Cardiac septum (tissue), 1 donor: ENCODE measurements at regions not wholly inside any gene's neighbourhood (a gene's known extent, or its start where the extent isn't known, plus 50 kb on each side); places are given as distances from the start of the nearest gene placed in this dataset.

ENCODE experiments used
- DNase-seq: peaks from one replicate; pipeline ENCODE4 v3.0.0-alpha.2; 2020; ENCODE audit warnings: low spot score
- intact Hi-C: fragments of 100-400 bp; cut with DNase I; formaldehyde crosslinking; loops from one replicate; pipeline ENCODE4 v1.14.0; 2022
- donor health status: DM: no; HTN: no; CAD: no.

DNA sequence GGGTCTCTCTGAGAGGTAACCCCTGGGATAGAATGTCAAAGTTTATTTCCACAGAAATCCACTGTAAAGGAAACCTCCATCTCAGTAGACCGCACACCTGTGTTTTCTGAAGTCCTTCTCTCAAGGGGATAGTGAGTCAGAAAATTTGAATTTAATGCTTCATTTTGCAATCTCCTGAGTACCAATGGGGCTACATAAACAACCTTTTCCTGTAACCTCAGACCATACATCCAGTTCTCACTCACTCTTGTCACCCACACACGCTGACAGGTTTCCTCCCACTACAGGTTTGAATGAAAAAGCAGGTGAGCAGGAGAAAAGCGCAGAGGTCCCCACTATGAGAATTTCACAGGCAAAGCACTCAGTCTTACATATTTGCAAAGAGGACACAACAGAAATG is 165.3 kb upstream of the MCTP2 start:
- no peak for DNase-seq
- intact Hi-C loops, result no loop called here

DNA sequence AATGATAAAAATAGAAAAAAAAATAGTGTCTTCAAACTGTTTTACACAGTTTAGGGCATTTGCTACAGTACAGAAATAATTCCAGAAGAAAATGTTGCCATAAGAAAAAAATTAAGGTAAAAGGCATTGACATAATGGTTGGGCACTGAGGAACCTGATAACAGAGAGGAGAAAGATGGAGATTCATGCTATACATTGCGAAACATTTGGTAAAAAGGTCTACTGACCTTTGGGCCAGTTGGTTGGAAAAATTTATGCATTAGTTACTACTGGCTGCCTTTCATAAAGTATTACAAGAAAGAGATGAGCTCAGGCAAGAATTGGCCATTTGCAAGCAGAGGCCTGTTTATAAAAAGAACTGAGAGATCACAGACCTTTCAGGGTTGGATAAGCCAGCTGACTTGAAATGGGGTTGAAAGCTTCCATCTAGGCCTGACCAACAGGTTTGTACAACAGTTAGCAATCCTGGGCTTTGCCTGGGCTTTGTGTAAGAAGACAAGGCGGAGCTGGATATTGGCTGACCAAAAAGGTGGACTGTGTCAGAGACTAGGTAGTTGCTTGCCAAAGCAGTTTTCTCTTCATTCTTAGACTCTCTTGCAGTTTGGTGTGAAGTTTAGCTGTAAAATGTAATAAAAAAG is 166.6 kb upstream of the MCTP2 start:
- intact Hi-C loops, result no loop called here
- DNase-seq, result no peak

DNA sequence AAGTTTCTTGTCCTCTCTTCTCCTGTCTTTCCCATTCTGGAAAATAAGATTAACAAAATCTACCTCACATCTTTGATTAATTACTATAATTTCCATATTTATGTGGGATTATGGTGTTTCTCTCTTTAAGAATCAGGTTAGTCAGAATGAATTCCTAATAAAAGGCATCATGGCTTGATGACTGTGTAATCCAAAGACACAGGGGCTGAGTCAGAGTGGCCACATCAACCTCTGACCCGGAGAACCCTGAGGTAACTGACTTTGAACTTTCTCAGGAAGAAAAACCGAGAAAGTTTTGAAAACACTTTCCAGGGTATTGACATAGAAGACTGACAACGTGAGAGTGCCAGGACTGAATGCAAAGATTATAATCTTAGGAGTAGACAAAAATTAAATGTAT is 170.3 kb upstream of the MCTP2 start:
- DNase-seq, result no peak

DNA sequence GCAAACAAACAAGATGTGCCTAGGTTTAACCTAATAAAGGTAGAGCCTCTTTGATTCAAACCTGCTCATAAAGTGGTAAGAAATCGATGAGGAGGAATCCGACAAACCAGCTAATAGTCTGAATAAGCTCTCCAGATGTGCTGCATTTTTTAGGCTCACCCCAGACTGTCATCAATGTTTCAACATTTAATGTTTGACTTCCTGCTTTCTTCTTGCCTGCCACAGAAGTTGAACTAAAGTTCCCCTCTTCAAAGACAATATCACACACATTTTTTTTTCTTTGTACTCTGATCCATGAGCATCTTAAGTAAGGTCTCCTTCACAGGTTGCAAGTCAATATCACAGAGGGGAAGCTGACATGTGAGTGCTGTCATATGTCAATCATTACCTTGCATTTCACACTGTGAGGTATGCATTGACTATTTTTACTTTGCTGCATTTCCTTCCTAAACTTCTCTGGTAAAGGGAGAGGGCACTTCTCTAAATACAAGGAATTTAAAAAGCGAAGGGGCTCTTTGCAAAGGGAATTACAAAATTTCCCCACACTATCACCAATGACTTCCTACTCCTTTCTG is 172.3 kb upstream of the MCTP2 start:
- intact Hi-C loops, result no loop called here
- DNase-seq, result no peak

More for the DNA sequence above, 170.3 kb upstream of the MCTP2 start:
- intact Hi-C loops, result no loop called here

DNA sequence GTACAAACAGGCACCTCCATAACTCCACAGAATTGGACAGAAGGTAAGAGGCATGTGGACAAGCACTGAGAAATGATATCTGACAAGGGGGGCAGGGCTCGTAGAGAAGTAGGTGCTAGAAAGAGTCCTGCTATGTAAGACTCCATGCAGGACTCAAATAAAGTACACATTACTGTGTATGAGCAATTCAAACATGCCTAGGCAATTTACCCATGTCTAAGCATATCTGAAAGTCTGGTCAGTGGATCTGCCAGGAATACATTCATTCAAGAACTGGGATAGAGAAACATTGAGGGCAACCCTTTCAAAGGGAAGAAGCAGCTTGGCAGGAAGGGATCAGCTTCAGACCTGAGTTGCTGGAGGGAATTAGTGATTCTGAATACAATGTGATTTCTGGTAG is 174.1 kb upstream of the MCTP2 start:
- intact Hi-C loops, result no loop called here
- no peak for DNase-seq

DNA sequence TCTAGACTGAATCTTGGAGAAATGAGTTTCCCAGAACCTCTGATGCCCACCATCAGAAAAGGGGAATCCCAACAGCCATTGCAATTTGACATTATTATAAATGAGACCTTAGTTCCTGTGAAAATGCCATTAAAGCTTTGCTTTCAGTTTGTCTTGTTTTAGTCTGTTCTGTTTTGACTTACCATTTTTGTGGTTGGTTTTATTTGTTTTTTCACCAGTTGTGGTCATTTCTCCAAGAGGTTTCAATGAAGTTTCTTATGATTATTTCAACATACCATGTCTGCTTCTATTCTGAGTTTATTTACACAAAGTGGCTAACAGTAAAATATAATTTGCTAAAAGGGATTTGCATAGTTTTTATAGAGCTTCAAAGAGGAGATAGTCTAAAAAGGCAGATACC is 175.0 kb upstream of the MCTP2 start:
- intact Hi-C loops, result no loop called here
- DNase-seq, result no peak

DNA sequence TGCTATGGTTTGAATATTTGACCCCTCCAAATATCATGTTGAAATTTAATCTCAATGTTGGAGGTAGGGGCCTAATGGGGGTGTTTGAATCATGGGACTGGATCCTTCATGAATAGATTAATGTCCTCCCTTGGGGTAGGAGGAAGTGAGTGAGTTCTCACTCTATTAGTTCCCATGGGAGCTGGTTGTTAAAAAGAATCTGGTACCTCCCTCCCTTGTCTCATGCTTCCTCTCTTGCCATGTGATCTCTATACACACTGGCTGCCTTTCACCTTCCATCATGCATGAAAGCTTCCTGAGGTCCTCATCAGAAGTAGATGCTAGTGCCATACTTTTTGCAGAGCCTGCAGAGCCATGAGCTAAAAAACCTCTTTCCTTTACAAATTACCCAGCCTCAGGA is 177.7 kb upstream of the MCTP2 start:
- intact Hi-C loops, result no loop called here
- DNase-seq, result no peak

DNA sequence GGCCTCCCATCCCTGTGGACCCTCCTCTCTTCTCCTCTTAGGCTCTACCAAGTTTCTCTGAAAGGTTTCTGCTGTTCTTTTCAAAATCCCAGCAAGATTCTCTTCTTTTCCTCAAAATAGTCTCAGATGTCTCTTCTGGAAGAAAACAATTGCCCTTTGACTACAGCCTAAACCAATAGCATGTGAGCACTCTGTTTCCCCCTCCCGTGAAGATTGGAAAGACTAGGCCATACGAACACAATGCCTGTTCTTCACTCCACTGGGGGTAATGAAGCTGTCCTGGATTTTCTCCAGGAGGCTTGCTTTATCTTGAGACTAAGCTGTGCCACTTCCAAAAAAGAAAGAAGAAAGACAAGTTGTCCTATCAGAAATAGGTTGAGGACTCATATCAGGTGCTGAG is 178.7 kb upstream of the MCTP2 start:
- intact Hi-C loops, result no loop called here
- no peak for DNase-seq

DNA sequence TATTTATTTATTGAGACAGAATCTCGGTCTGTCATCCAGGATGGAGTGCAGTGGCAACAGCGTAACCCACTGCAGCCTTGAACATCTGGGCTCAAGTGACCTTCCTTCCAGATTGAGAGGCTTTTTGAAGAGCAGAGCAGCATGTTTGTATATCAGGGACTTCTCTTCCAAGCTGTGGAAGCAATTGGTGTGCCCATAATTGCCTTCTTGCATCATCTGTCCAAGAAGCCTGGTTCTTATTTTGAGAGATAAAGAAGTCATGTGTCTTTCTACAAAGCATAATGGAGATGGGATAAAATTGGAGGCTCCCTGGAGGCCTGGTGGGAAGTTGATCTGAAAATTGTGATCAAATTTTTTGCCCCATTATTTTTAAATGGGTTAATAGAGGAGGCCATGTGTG is 183.8 kb upstream of the MCTP2 start:
- intact Hi-C loops, result no loop called here
- DNase-seq, result no peak

DNA sequence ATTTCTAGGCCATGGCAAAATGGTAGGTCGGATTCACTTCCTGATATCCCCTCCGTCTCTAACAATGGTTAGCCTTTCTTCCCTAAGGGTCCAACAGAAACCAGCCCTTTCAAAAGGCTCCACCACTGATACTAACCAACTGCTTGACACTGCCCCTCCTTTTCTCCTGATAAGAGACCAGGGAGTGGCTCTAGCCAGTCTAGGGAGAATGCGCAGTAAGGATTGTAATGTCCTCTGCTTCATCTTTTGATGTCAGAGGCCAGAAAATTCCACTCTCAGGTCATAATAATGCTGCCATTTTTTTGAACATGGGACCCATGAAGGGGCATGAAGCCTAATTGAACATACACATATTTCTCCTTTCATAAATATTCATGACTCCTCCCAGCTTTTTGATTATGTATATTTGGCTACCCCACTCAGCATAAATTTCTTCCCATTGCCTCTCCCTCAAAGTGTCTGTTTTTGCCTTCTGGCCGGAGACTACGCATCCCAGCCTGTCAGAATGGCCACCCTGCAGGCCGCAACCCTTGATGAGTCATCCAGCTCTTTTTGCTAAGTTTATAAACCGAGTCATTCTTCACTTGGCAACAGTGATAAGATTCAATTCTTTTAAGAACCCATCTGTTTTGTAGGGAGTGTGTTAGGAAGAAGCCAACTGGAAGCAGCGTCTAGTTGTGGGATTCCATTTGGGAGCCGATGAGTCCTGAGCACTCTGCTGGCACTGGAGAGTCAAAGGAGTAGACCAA is 189.0 kb upstream of the MCTP2 start:
- no peak for DNase-seq
- intact Hi-C loops, result no loop called here

DNA sequence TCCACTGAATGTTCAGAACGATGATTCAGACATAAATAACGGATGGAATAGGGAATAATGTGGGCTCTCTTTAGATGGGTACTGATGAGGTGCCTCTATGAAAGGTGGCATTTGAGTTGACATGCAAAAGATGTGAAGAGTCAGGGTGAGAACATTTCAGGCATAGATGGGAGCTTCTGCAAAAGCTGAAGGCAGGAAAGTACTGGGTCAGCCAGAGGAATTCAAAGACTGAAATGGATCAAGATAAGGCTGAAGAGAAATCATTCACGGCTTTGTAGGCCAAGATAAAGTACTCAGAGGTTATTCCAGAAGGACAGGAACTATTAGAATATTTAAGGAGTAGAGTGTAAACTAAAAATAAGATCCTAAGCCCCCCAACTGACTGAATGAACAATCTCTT is 189.6 kb upstream of the MCTP2 start:
- no peak for DNase-seq
- intact Hi-C loops, result no loop called here

DNA sequence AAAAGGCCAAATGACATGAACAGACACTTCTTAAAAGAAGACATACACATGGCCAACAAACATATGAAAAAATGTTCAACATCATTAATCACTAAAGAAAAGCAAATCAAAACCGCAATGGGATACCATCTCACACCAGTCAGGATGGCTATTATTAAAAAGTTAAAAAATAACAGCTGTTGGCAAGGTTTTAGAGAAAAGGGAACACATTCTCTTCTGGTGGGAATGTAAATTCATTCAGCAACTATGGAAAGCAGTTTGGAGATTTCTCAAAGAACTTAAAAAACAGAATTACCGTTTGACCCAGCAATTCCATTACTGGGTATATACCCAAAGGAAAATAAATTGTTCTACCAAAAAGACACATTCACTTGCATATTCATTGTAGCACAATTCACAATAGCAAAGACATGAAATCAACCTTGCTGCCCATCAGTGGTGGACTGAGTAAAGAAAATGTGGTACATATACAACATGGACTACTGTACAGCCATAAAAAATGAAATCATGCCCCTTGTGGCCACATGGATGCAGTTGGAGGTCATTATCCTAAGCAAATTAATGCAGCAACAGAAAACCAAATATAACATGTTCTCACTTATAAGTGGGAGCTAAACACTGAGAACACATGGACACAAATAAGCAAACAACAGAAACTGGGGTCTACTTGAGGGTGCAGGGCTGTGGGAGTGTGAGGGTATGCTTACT is 190.7 kb upstream of the MCTP2 start:
- DNase-seq, result no peak
- intact Hi-C loops, result no loop called here

DNA sequence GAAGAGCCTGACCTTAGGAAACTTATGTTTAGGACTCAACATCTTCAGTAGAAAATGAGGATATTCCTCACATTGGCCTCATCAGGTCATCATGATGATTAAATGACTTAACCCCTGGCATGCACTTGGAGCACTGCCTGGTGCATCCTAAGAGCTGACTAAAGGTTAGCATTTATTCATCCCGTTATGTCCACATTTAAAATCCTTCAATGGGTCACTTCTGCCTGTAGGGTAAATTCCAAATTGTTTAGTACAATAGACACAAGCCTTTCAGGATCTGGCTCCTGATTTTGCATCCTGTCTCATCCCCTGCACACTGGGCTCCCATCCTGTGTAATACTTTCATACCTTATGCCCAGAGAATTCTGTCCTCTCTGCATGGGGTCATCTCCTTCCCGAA is 195.2 kb upstream of the MCTP2 start:
- DNase-seq, result no peak
- intact Hi-C loops, result no loop called here

DNA sequence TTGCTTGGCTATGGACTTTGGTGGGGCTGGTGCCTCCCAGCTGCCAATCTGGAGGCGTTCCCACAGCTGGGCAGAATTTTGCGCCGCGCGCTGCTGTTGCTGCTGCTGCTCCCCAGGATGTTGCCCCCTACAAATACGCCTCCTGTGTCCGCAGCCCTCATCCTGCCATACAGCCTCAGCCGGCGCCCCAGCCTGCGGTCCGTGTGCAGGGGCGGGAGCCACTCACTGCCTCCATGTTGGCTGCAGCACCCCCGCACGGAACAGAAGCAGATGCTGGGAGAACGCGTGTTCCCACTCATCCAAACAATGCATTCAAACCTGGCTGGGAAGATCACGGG is 197.7 kb upstream of the MCTP2 start:
- intact Hi-C loops, result no loop called here
- DNase-seq, result no peak

DNA sequence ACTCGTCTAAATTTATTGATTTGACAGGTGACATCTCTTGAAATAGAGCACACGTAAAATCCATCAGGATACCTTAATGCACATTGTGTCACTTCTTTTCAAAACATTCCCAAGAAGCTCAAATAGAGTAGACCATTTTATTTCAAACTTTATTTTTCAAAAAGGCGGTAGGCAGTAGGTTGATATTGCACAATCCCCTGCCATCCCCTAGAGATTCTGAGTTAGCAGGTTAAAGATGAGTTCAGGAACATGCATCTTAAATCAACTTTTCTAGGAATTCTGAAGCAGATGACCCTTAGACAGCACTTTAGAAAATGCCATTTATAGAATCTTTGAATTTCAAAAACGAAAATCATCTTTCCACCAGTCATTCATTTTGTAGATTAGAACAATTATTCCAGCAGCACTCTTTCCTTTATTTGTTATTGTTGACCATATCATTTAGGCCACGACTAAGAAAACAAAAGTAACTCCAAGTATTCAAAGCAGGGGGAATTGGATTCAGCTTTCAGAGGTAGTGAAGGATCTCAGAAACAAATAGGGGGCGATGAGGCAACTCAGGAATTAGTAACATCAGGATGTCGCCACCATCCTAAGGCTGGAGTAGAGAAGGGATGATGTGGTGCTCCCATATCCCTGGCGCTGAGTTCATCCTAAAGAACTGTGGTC is 198.2 kb upstream of the MCTP2 start:
- DNase-seq, result no peak
- intact Hi-C loops, result no loop called here

DNA sequence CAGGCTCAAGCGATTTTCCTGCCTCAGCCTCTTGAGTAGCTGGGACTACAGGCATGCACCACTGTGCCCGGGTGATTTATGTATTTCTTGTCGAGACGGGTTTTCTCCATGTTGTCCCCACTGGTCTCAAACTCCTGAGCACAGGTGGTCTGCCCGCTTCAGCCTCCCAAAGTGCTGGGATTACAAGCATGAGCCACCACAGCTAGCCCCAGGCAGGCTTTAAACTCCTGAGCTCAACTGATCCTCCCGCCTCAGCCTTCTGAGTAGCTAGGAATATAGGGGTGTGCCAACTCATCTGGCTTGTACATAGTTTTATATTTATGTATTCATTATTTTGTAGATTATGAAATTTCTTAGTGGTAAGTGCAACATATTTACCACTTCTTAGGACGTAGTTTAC is 198.8 kb upstream of the MCTP2 start:
- intact Hi-C loops, result no loop called here
- DNase-seq, result no peak

DNA sequence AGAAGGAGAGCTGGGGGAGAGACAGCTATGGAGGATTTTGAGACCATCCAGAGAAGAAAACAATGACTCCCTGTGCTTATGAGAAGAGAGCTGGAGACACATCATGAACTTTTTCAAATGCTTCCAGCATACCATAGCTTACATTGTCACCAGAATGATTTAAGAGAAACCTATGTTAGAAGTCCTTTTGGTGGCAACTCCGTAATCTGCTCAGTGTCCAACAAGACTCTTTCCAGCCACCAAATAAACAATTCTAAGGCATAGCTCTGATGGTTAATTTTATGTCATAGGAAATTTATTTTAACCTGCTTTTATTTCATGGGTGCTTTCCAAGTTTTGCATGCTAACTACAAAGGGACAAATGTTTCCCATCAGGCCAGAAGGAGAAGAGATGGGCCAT is 200.3 kb upstream of the MCTP2 start:
- intact Hi-C loops, result no loop called here
- DNase-seq, result no peak

DNA sequence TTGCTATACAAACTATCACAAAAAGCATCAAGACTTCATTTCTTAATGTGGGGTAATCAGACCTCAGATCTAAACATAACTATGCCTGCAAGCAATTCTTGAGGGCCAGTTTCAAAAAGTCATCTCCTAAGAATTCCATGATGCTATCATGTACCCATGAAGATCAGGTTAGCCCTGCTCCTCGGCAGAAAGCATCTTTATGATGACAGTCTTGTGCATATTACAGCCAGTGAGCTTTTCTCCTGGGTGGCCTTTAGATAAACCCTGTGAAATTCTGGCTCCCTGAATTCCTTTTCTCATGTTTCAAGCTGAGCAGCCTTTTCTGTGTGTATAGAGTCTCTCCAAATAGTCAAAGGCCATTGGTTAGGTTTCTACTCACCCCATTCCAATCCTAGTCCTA is 201.9 kb upstream of the MCTP2 start:
- intact Hi-C loops, result no loop called here
- DNase-seq, result no peak

DNA sequence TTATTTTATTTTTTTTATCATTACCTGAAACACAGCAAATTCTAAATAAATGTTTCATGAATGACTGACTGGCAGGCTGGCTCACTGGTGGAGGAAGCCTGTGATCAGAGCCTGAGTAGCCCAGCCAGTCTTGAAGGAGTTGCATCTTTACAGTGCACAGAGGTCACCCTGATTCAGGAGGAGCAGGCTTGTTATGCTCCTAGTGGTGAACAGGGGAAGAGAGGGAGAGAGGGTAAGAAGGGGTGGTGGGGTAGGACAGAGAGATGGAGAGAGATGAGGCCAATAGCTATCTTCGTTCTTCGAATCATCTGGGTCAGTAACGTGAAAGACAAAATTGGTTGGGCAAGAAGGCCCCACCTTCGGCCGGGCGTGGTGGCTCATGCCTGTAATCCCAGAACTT is 202.6 kb upstream of the MCTP2 start:
- intact Hi-C loops, result no loop called here
- DNase-seq, result no peak

DNA sequence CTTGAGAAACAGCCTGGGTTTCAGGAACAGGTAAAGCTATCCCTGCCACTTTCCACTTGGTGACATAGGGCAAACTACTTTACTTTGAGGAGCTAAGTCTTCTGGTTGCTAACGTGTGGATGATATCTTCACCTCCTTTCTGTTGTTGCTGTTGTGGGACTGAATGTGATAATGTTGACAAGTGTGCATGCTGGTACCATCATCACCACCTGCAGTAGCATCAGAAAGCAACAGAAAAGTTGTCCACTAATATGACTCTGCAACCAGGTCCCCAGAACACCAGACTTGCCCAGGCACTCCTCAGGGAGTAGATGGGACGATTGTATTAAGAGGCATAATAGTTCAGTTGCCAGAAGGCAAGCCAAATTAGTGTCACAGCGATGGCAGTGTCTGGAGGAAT is 203.2 kb upstream of the MCTP2 start:
- no peak for DNase-seq
- intact Hi-C loops, result no loop called here
